22Rv1 (cell line): ENCODE measurements at regions not wholly inside any gene's neighbourhood (a gene's known extent, or its start where the extent isn't known, plus 50 kb on each side); places are given as distances from the start of the nearest gene placed in this dataset.

ENCODE experiments used
- ZFX ChIP-seq: fragments of 450-650 bp; IDR thresholded peaks from 2 replicates; pipeline ENCODE4 v1.6.1; 2017; ENCODE audit warnings: antibody characterized with exemption, borderline replicate concordance
- TF ChIP-seq, protein P1 (sequence below): fragments of 450-650 bp; IDR thresholded peaks from 2 replicates; pipeline ENCODE4 v1.5.1; 2017; ENCODE audit warnings: mild to moderate bottlenecking

DNA sequence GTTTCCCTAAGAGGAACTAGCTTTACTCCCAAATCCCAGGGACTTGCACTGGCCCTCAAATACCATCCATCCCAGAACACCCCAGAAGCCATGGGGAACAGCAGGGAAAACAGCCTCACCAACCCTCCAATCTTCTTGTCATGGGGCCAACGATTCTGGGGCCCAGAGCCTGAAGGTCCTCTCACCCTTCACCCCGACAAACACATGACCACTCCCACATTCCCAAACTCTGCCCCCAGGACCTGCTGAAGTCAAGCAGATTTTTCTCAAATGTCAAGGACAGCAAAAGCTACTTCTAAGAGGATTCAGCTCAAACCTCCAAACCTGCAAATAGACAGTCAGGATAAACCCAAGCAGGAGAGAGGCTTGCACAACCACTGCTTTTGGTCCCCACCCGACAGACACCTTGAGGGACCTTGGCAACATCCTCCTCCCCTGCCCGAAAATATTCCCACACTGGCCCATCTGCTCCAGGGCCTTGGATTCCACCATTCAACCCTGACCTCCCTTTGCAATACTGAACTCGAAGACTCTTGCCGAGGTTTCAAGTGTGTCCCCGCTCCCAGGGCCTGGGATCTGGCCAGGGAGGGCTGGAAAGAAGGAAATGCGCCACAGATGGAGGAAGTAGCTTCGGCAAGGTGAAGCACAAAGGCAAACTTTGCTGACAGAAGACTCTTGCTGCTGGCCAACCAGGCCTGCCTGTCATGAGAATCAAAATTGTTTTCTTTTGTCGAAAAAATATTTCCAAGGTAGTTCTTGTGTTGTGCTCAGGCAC lies 143.3 kb downstream of the ZFP36L2 start:
- TF ChIP-seq, protein P1, sequence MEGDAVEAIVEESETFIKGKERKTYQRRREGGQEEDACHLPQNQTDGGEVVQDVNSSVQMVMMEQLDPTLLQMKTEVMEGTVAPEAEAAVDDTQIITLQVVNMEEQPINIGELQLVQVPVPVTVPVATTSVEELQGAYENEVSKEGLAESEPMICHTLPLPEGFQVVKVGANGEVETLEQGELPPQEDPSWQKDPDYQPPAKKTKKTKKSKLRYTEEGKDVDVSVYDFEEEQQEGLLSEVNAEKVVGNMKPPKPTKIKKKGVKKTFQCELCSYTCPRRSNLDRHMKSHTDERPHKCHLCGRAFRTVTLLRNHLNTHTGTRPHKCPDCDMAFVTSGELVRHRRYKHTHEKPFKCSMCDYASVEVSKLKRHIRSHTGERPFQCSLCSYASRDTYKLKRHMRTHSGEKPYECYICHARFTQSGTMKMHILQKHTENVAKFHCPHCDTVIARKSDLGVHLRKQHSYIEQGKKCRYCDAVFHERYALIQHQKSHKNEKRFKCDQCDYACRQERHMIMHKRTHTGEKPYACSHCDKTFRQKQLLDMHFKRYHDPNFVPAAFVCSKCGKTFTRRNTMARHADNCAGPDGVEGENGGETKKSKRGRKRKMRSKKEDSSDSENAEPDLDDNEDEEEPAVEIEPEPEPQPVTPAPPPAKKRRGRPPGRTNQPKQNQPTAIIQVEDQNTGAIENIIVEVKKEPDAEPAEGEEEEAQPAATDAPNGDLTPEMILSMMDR = no peak
- no peak for TF ChIP-seq ZFX
